CD1c-positive myeloid dendritic cell (primary cell): ENCODE measurements at regions not wholly inside any gene's neighbourhood (a gene's known extent, or its start where the extent isn't known, plus 50 kb on each side); places are given as distances from the start of the nearest gene placed in this dataset.

Experiments used
- DNase-seq: peaks from one replicate; pipeline ENCODE4 v3.0.0-alpha.2; 2016; ENCODE audit errors: extremely low spot score

GRCh38 chrX:39283239-39283638 is 482.0 kb downstream of the MID1IP1 start:
- DNase-seq = no peak

- DNase-seq = no peak
Measured at GRCh38 chrX:39288592-39288991, 487.3 kb downstream of the MID1IP1 start.

DNA sequence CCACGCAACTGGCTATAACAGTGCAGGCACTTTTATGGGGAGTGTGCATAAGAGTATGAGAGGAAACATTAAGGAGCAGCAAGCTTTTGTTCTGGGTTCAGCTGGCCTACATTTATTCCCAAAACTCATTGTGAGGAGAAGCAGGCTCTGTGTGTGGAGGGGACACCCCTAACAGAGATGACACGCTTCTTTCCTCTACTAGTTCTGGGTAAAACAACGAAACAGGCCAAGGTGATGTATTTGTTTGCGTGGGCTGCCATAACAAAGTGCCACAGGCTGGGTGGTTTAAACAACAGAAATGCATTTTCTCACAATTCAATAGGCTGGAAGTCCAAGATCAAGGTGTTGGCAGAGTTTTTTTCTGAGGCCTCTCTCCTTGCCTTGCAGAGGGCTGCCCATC is 488.6 kb downstream of the MID1IP1 start:
- no peak for DNase-seq

DNA sequence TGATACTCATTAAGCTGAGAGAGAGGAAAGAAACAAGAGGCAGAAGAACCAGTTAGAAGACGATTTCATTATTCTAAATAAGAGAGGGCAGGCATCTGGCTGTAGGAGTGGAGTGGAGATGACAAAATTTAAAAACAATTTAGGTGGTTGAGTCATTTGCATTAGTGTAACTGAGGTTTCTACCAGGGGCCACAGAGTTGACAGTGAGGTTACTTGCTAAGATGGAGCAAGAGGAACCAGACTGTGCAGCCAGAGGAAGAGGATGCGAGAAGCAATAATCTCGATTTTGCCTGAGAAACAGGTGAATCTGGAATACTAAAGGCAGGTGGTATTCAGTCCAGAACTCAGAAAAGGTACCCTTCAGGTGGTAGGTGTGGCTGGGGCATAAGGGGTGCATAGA is 491.9 kb downstream of the MID1IP1 start:
- no peak for DNase-seq

DNA sequence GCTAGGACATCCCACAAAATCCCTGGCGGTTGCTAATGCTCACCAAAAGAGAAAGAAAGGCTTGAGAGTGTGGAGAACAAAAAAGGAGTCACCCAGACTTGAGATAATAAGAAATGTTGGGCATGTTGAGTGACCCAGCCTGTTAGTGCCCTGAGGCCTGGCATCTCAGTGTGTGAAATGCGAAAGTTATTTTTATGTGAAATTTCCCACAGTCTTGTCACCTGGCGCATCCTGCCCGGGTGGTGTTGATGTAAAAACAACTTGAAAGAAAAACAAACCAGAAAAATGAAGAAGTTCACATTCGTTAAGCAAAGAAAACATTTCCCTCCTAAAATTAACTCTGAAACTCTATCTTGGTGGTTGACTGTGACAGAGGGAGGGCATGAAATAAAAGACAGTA is 495.2 kb downstream of the MID1IP1 start:
- DNase-seq = no peak

DNA sequence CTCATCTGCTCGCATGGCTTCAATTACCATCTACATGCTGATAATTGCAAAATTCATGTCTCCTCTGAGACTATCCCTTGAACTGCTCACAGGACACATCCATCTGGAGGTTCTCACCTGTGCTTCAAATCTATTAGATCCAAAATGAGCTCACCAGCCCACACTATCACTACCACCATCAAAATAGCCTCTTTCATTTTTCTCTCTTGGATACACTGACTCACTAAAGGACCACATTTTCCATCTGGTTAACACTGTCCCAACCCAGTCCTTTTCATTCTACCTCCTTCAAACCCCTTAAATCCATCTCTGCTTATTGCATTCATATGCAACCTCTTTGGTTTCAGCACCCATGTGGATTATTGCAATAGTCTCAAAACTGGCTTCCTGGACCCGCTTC is 497.6 kb downstream of the MID1IP1 start:
- no peak for DNase-seq

- DNase-seq = no peak
Measured at GRCh38 chrX:39299615-39300014, 498.4 kb downstream of the MID1IP1 start.

DNA sequence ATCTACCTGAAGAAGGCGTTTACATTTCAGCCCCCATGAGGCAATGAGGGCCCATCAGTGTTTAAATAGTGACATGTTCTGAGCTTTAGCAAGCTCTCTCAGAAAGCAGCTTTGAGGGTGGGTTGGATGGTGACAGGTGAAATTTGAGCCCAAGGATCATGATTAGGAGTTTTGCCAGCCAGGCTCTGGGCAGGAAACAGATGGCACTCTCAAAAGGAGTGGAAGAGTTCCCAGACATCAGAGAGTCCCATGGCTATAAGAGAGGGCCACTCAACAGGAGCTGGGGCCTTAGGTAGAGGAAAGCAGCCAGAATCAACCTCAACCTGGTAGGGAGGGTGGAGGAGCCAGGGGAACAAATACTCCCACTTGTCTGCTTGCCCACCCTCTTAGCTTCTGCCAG is 499.8 kb downstream of the MID1IP1 start:
- no peak for DNase-seq

- DNase-seq = no peak
Measured at GRCh38 chrX:39302838-39303237, 501.6 kb downstream of the MID1IP1 start.

DNA sequence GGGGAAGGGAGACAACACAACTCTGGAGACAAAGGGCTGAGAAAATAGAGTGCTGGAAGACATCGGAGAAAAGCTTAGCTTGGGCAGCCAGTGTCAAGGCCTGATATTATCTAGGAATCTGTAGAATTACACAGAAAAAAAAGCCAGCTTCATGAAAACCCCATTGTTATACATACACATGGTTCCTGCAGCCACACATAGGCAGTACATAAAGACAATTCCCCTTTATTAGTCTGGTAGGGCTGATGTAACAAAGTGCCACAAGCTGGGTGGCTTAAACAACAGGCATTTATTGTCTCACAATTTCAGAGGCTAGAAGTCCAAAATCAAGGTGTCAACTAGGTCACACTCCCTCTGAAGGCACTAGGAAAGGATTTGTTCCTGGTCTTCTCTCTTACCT is 503.5 kb downstream of the MID1IP1 start:
- no peak for DNase-seq

- no peak for DNase-seq
Measured at GRCh38 chrX:39307488-39307887, 506.2 kb downstream of the MID1IP1 start.

DNA sequence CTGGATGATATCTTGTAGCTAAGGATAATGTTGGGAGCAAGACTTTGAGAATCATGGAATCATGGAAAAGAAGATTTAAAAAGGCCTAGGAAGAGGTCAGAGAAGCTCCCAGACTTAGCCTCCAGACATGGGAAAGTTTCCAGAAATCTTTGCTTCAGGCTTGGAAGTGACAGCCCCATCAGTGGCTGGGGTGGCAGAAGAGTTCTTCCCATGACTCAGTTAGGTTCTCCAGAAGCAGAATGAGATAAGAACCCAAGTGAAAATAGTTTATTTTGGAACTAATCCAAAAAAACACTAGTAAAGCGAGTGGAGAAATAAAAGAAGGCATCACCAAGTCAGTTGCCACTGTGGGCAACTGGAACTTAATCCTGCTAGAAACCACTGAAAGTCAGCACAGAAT is 506.9 kb downstream of the MID1IP1 start:
- no peak for DNase-seq

DNA sequence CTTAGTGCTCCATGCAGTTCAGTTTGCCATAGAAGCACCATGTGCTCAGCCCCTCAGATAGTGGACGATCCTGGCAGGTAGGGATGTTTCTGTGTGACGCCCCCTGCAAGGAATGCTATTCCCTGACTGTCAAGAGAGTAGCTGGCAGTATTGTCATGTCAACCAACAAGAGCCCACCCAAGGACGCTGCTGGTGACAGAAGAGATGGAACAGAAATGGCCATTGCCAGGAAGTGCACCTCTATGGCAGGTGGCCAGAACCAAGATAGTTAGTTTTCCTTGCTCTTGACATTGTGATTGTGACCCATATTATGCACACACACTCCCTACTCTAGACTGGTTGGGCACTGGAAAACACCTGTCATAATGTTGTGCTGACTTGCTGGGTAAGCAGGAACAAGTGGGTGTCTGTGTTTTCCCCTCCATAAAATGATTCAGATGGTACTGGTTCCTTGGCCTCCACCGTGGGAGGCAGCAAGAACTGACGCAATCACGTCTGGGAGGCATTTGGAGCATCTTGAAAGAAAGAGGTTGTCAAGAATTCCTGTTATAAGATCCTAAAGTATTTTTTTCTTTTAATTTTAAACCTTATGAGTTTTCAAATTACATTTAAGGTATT is 507.9 kb downstream of the MID1IP1 start:
- DNase-seq = peak; percentile 51

DNA sequence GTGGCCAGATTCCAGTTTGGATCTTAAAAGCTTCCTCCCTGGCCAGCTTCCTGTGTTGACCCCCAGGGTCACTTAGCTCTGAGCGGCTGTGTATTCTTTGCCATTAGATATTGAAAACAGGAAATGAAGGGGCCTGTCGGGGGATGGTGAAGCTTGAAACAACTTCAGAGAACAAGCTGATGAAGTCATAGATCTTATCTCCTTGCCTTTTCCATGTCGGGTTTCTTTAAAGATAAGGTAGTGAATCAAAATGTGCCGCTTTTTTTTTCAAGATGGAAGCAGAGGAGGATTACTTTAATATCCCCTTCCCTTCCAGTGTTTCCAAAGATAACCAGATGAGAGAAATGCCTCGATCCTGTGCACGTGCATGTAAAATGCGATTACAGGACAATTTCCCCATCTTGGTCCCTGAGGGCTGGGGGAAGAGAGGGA is 508.5 kb downstream of the MID1IP1 start:
- DNase-seq = peak; percentile 30

- DNase-seq = no peak
Measured at GRCh38 chrX:39310891-39311290, 509.6 kb downstream of the MID1IP1 start.

DNA sequence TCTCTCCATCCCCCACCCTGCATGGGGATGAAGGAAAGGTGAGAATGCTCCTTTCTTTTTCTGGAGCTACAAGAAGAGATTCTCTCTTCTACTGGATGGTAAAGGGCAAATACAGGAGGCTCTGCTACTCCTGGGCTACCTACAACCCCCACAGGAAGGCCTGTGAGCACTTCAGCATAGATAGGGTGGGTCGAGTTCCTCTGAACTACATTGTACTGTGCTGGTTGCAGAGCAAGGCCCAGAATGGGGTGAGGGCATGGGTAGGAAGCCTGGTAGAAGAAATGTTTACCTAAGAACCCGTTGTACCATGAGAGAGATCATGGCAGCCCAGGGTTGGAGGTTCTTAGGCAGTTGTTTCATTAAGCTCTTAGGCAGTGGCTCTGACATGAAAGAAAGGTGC is 510.4 kb downstream of the MID1IP1 start:
- no peak for DNase-seq

- no peak for DNase-seq
Measured at GRCh38 chrX:39313146-39313545, 511.9 kb downstream of the MID1IP1 start.

DNA sequence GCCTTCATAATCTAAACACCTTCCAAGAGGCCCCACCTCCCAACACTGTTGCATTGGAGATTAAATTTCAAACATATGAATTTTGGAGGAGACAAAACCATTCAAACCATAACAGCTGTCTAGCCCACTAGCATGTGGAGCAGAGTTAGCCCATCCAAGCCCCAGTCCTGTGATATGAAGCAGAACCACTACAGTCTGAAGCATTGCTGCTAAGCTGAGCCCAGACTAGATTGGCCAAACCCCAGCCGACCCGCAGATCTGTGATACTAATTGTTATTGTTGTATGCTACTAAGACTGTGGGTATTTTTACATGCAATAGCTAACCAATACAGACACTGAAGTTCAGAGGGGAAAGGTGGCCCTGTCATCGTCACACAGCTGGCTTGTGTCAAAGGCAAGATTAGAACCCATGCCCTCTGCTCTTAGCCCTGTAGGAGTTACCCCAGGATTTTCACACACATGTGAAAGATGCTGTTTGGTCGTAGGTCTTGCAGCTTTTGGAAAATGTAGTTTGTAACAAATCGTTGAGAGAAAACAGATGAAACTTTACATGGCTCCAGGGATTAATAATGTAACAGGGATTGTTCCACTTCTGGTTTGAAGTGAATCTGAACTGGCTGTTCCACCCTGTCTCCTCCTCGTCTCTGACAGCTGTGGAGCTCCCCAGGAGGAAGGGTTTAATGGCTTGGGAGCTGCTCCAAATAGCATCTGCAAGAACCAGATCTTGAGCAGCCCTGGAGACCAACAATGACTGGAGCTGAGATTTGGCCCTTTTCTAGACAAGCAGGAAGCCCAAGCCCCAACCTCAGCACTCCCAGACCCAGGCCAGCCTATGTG is 517.5 kb downstream of the MID1IP1 start:
- no peak for DNase-seq

DNA sequence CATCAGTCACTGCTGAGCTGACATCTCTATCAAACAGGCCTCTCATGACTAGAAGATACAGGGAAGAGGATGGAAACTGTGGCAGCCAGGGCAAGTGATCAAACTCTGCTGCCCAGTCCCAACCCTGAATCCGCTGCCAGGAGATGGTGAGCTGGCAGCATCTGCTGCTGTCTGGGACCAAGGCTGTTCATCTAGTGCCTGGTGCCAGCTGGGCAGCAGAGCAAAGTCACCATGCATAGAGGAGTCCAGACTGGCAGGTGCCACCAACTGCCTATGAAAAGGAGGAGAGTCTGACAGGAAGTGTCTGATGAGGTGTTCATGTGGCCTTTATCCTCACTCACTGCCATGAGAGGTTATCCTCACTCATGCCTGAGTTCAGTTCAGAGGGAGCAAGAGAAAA is 518.9 kb downstream of the MID1IP1 start:
- no peak for DNase-seq

DNA sequence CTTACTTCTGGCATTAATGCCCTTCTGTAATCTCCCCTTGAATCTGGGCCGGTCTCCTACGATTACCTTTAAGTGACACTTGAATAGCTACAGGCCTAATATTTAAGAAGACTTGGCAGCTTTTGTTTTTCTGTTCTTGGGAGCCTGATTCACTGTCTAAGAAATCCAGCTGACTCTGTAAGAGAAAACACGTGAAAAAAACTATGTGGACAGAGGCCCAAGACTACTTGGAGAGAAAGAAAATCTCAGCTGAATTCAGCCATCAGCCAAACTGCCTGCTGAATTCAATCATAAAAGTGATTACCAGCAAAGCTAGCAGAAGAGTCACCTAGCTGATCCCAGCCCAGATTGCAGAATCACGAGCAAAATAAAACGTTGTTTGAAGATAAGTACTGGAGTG is 521.2 kb downstream of the MID1IP1 start:
- no peak for DNase-seq

DNA sequence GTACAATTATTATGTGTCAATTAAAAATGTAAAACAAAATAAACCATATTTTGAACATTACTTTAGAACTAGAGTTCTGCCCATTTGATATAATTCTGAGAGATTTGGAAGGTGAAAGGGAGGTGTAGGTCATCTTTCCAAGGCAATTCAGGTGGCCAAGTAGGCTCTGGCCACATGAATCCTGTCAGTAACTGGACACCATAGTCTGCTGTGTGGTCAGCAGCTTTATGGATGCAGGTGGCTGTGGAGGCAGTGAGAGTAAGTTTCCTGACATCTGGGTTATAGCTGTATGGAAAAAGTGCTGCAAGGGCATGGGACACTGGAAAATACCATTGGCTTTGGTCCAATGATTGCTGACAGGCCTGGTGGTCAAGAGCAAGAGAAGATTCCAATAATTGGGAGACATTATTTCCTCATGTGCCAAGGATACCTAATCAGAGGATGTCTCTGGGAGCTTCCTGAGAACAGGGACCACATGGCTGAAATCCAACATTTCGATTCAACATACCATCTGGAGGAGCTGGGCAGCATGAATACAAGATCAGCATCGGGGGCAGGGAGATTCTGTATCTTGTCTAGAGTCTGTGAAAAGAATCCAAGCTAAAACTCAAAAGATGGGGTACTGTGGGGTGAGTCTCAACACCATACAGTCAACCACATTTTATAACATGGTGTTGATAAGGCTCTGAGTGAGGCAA is 523.1 kb downstream of the MID1IP1 start:
- DNase-seq = no peak

DNA sequence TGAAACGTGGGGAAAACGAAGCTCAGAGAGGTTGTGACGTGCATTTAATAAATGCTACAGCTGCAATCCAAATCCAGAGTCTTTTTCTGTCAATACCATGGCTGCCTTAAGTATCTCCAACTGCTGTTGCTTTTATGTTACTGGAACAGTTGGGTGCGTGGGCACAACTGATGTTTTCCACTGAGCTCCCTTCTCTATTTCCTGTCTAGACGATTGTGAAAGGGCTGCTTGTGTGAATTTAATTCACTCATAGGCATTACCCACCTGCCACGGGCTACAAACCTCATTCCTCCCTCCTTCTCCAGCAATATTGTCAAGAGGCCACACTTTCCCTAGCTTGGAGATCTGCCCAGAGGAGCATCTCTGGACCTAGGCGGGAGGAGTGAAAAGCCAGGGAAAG is 526.0 kb downstream of the MID1IP1 start:
- DNase-seq = peak; percentile 4

GRCh38 chrX:39327705-39328104 is 526.4 kb downstream of the MID1IP1 start:
- no peak for DNase-seq
